ENCODE measurements at regions not wholly inside any gene's neighbourhood (a gene's known extent, or its start where the extent isn't known, plus 50 kb on each side); places are given as distances from the start of the nearest gene placed in this dataset.

GRCh38 chr20:24297993-24298392, 171.4 kb upstream of the SYNDIG1 start:
- no peak for TF ChIP-seq CTCF (IDR thresholded peaks at IDR 0.05)
- TF ChIP-seq POLR2A (IDR thresholded peaks at IDR 0.05): no peak
- TF ChIP-seq POLR2AphosphoS5 (IDR thresholded peaks at IDR 0.05): no peak

Data from sigmoid colon (tissue), 4 donors.